ENCODE measurements at regions not wholly inside any gene's neighbourhood (a gene's known extent, or its start where the extent isn't known, plus 50 kb on each side); places are given as distances from the start of the nearest gene placed in this dataset.
"Not testable (repeated sequence)": the region's sequence is repeated elsewhere in the genome, so short reads cannot be mapped to it uniquely, and the experiment has no call there.

- 91% methylated on average over 7 of the region's 8 CpGs for WGBS (ENCODE audit: insufficient coverage)
- H3K4me3 ChIP-seq (ENCODE audit: control insufficient read depth in 1 of 7, extremely low read depth in 1 of 7, insufficient read depth in 4 of 7, low read depth in 2 of 7, low read length in 6 of 7), result no peak overlapping the region
- H3K27me3 ChIP-seq (replicated peaks in 2 of 5; ENCODE audit: control insufficient read depth in 4 of 5, insufficient read depth in 5 of 5, low read length in 4 of 5), result no peaks in the 10 kb centered on the region
- peaks cover 0 to 45% (median 1%) of the 10 kb centered on the region in 4 experiments for H3K4me1 ChIP-seq (ENCODE audit: control extremely low read depth in 1 of 4, control insufficient read depth in 4 of 4, insufficient read depth in 4 of 4, low read length in 3 of 4)
- DNase-seq, result no peak
- CTCF ChIA-PET, result no interaction called here
- no peak overlapping the region for H3K27ac ChIP-seq (ENCODE audit: insufficient read depth in 1 of 2, low read depth in 1 of 2, low read length in 2 of 2, poor library complexity in 1 of 2, severe bottlenecking in 2 of 2)
- peaks cover 0 to 15% (median 4%) of the 10 kb centered on the region in 5 experiments for H3K9me3 ChIP-seq (ENCODE audit: control extremely low read depth in 1 of 5, control insufficient read depth in 4 of 5, insufficient read depth in 2 of 5, low read depth in 1 of 5, low read length in 4 of 5)
- H3K36me3 ChIP-seq (ENCODE audit: control insufficient read depth in 4 of 4, insufficient read depth in 4 of 4, low read length in 3 of 4), result no peaks in the 10 kb centered on the region
- POLR2A ChIA-PET, result no interaction called here
These were observed 320.8 kb upstream of the NRP1 start for GRCh38 chr10:33655165-33655815.

GRCh38 chr10:33653584-33654367 is 319.3 kb upstream of the NRP1 start:
- DNase-seq, result peak in 2 of 3 donors; percentile 31 to 48
- WGBS (ENCODE audit: insufficient coverage), result 67% methylated on average over 3 of the region's 7 CpGs
- Histone ChIP-seq H3K27me3 (replicated peaks in 2 of 5; ENCODE audit: control insufficient read depth in 4 of 5, insufficient read depth in 5 of 5, low read length in 4 of 5) (no peaks in the 10 kb centered on the region), H3K36me3 (ENCODE audit: control insufficient read depth in 4 of 4, insufficient read depth in 4 of 4, low read length in 3 of 4) (no peaks in the 10 kb centered on the region), H3K4me3 (ENCODE audit: control insufficient read depth in 1 of 7, extremely low read depth in 1 of 7, insufficient read depth in 4 of 7, low read depth in 2 of 7, low read length in 6 of 7) (peak overlapping the region in 1 of 7 experiments; percentile 37), H3K27ac (ENCODE audit: insufficient read depth in 1 of 2, low read depth in 1 of 2, low read length in 2 of 2, poor library complexity in 1 of 2, severe bottlenecking in 2 of 2) (no peak overlapping the region), H3K4me1 (ENCODE audit: control extremely low read depth in 1 of 4, control insufficient read depth in 4 of 4, insufficient read depth in 4 of 4, low read length in 3 of 4) (peaks cover 0 to 48% (median 1%) of the 10 kb centered on the region in 4 experiments), H3K9me3 (ENCODE audit: control extremely low read depth in 1 of 5, control insufficient read depth in 4 of 5, insufficient read depth in 2 of 5, low read depth in 1 of 5, low read length in 4 of 5) (peaks cover 0 to 24% (median 5%) of the 10 kb centered on the region in 5 experiments)
- ChIA-PET CTCF (no interaction called here), POLR2A (no interaction called here)

- H3K9me3 ChIP-seq (ENCODE audit: control extremely low read depth in 1 of 5, control insufficient read depth in 4 of 5, insufficient read depth in 2 of 5, low read depth in 1 of 5, low read length in 4 of 5), result peaks cover 0 to 24% (median 5%) of the 10 kb centered on the region in 5 experiments
- no peak overlapping the region for H3K27ac ChIP-seq (ENCODE audit: insufficient read depth in 1 of 2, low read depth in 1 of 2, low read length in 2 of 2, poor library complexity in 1 of 2, severe bottlenecking in 2 of 2)
- 100% methylated on average over 3 of the region's 3 CpGs for WGBS (ENCODE audit: insufficient coverage)
- no peak for DNase-seq
- peaks cover 0 to 48% (median 1%) of the 10 kb centered on the region in 4 experiments for H3K4me1 ChIP-seq (ENCODE audit: control extremely low read depth in 1 of 4, control insufficient read depth in 4 of 4, insufficient read depth in 4 of 4, low read length in 3 of 4)
- POLR2A ChIA-PET, result no interaction called here
- H3K4me3 ChIP-seq (ENCODE audit: control insufficient read depth in 1 of 7, extremely low read depth in 1 of 7, insufficient read depth in 4 of 7, low read depth in 2 of 7, low read length in 6 of 7), result no peak overlapping the region
- H3K27me3 ChIP-seq (replicated peaks in 2 of 5; ENCODE audit: control insufficient read depth in 4 of 5, insufficient read depth in 5 of 5, low read length in 4 of 5), result no peaks in the 10 kb centered on the region
- H3K36me3 ChIP-seq (ENCODE audit: control insufficient read depth in 4 of 4, insufficient read depth in 4 of 4, low read length in 3 of 4), result no peaks in the 10 kb centered on the region
- CTCF ChIA-PET, result no interaction called here
These were observed 318.4 kb upstream of the NRP1 start for GRCh38 chr10:33652870-33653269.

- WGBS (ENCODE audit: insufficient coverage), result 40% methylated on average over 1 of the region's 2 CpGs
- DNase-seq, result peak in 2 of 3 donors; percentile 14 to 22
- CTCF ChIA-PET; POLR2A ChIA-PET; H3K4me3 ChIP-seq (ENCODE audit: control insufficient read depth in 1 of 7, extremely low read depth in 1 of 7, insufficient read depth in 4 of 7, low read depth in 2 of 7, low read length in 6 of 7); H3K27ac ChIP-seq (ENCODE audit: insufficient read depth in 1 of 2, low read depth in 1 of 2, low read length in 2 of 2, poor library complexity in 1 of 2, severe bottlenecking in 2 of 2); H3K36me3 ChIP-seq (ENCODE audit: control insufficient read depth in 4 of 4, insufficient read depth in 4 of 4, low read length in 3 of 4); H3K27me3 ChIP-seq (replicated peaks in 2 of 5; ENCODE audit: control insufficient read depth in 4 of 5, insufficient read depth in 5 of 5, low read length in 4 of 5): not testable (repeated sequence)
- Histone ChIP-seq H3K9me3 (ENCODE audit: control extremely low read depth in 1 of 5, control insufficient read depth in 4 of 5, insufficient read depth in 2 of 5, low read depth in 1 of 5, low read length in 4 of 5) (peaks cover 0 to 24% (median 5%) of the 10 kb centered on the region in 5 experiments), H3K4me1 (ENCODE audit: control extremely low read depth in 1 of 4, control insufficient read depth in 4 of 4, insufficient read depth in 4 of 4, low read length in 3 of 4) (peaks cover 0 to 30% (median 1%) of the 10 kb centered on the region in 4 experiments)
These were observed 315.7 kb upstream of the NRP1 start for GRCh38 chr10:33650131-33650530.

GRCh38 chr10:33643042-33643441 is 308.6 kb upstream of the NRP1 start:
- Histone ChIP-seq H3K4me3 (ENCODE audit: control insufficient read depth in 1 of 7, extremely low read depth in 1 of 7, insufficient read depth in 4 of 7, low read depth in 2 of 7, low read length in 6 of 7) (no peak overlapping the region), H3K27me3 (replicated peaks in 2 of 5; ENCODE audit: control insufficient read depth in 4 of 5, insufficient read depth in 5 of 5, low read length in 4 of 5) (peaks cover 0 to 8% (median 0%) of the 10 kb centered on the region in 5 experiments), H3K9me3 (ENCODE audit: control extremely low read depth in 1 of 5, control insufficient read depth in 4 of 5, insufficient read depth in 2 of 5, low read depth in 1 of 5, low read length in 4 of 5) (no peaks in the 10 kb centered on the region), H3K4me1 (ENCODE audit: control extremely low read depth in 1 of 4, control insufficient read depth in 4 of 4, insufficient read depth in 4 of 4, low read length in 3 of 4) (no peaks in the 10 kb centered on the region), H3K27ac (ENCODE audit: insufficient read depth in 1 of 2, low read depth in 1 of 2, low read length in 2 of 2, poor library complexity in 1 of 2, severe bottlenecking in 2 of 2) (no peak overlapping the region), H3K36me3 (ENCODE audit: control insufficient read depth in 4 of 4, insufficient read depth in 4 of 4, low read length in 3 of 4) (no peaks in the 10 kb centered on the region)
- CTCF ChIA-PET, result no interaction called here
- POLR2A ChIA-PET, result no interaction called here
- no peak for DNase-seq

GRCh38 chr10:33638891-33639290 is 304.4 kb upstream of the NRP1 start:
- Histone ChIP-seq H3K4me1 (ENCODE audit: control extremely low read depth in 1 of 4, control insufficient read depth in 4 of 4, insufficient read depth in 4 of 4, low read length in 3 of 4) (no peaks in the 10 kb centered on the region), H3K27ac (ENCODE audit: insufficient read depth in 1 of 2, low read depth in 1 of 2, low read length in 2 of 2, poor library complexity in 1 of 2, severe bottlenecking in 2 of 2) (no peak overlapping the region), H3K27me3 (replicated peaks in 2 of 5; ENCODE audit: control insufficient read depth in 4 of 5, insufficient read depth in 5 of 5, low read length in 4 of 5) (peaks cover 0 to 2% (median 0%) of the 10 kb centered on the region in 5 experiments), H3K36me3 (ENCODE audit: control insufficient read depth in 4 of 4, insufficient read depth in 4 of 4, low read length in 3 of 4) (no peaks in the 10 kb centered on the region), H3K9me3 (ENCODE audit: control extremely low read depth in 1 of 5, control insufficient read depth in 4 of 5, insufficient read depth in 2 of 5, low read depth in 1 of 5, low read length in 4 of 5) (peaks cover 0 to 2% (median 0%) of the 10 kb centered on the region in 5 experiments), H3K4me3 (ENCODE audit: control insufficient read depth in 1 of 7, extremely low read depth in 1 of 7, insufficient read depth in 4 of 7, low read depth in 2 of 7, low read length in 6 of 7) (no peak overlapping the region)
- POLR2A ChIA-PET, result no interaction called here
- 94% methylated on average over 3 of the region's 3 CpGs for WGBS (ENCODE audit: insufficient coverage)
- DNase-seq, result no peak
- CTCF ChIA-PET, result no interaction called here

GRCh38 chr10:33638374-33638773 is 303.9 kb upstream of the NRP1 start:
- no peaks in the 10 kb centered on the region for H3K27me3 ChIP-seq (replicated peaks in 2 of 5; ENCODE audit: control insufficient read depth in 4 of 5, insufficient read depth in 5 of 5, low read length in 4 of 5)
- CTCF ChIA-PET, result no interaction called here
- no peak overlapping the region for H3K27ac ChIP-seq (ENCODE audit: insufficient read depth in 1 of 2, low read depth in 1 of 2, low read length in 2 of 2, poor library complexity in 1 of 2, severe bottlenecking in 2 of 2)
- H3K36me3 ChIP-seq (ENCODE audit: control insufficient read depth in 4 of 4, insufficient read depth in 4 of 4, low read length in 3 of 4), result no peaks in the 10 kb centered on the region
- no peak overlapping the region for H3K4me3 ChIP-seq (ENCODE audit: control insufficient read depth in 1 of 7, extremely low read depth in 1 of 7, insufficient read depth in 4 of 7, low read depth in 2 of 7, low read length in 6 of 7)
- peaks cover 0 to 2% (median 0%) of the 10 kb centered on the region in 5 experiments for H3K9me3 ChIP-seq (ENCODE audit: control extremely low read depth in 1 of 5, control insufficient read depth in 4 of 5, insufficient read depth in 2 of 5, low read depth in 1 of 5, low read length in 4 of 5)
- WGBS (ENCODE audit: insufficient coverage), result no CpG with 5 or more reads among the region's 3 CpGs
- POLR2A ChIA-PET, result no interaction called here
- no peak for DNase-seq
- no peaks in the 10 kb centered on the region for H3K4me1 ChIP-seq (ENCODE audit: control extremely low read depth in 1 of 4, control insufficient read depth in 4 of 4, insufficient read depth in 4 of 4, low read length in 3 of 4)

All from common myeloid progenitor, CD34-positive (primary cell).